Mucosa of descending colon (tissue), 3 donors: ENCODE measurements at regions not wholly inside any gene's neighbourhood (a gene's known extent, or its start where the extent isn't known, plus 50 kb on each side); places are given as distances from the start of the nearest gene placed in this dataset.

Experiments
- ATAC-seq: fragments of 200-7000 bp; cut with Tn5 transposase; one replicate; pipeline ENCODE4 v1.9.1; 2020; ENCODE audit warnings: mild to moderate bottlenecking, moderate library complexity
- DNase-seq, 3 donors: peaks; one replicate each; pipeline ENCODE4 v3.0.0-alpha.2; 2020
- H3K36me3 ChIP-seq: fragments of 200-600 bp; one replicate; pipeline ENCODE4 v1.8.0; 2021; ENCODE audit warnings: low read depth, mild to moderate bottlenecking
- H3K4me1 ChIP-seq: fragments of 200-600 bp; one replicate; pipeline ENCODE4 v1.8.0; 2021; ENCODE audit warnings: low read depth, mild to moderate bottlenecking
- H3K4me3 ChIP-seq: fragments of 200-600 bp; one replicate; pipeline ENCODE4 v1.8.0; 2021; ENCODE audit warnings: mild to moderate bottlenecking
- H3K9me3 ChIP-seq: fragments of 200-600 bp; one replicate; pipeline ENCODE4 v1.8.0; 2021; ENCODE audit warnings: mild to moderate bottlenecking
- intact Hi-C, 2 donors: fragments of 100-400 bp; cut with DNase I in 1 of 2; cut with micrococcal nuclease in 1 of 2; formaldehyde crosslinking; loops; one replicate each; pipeline versions ENCODE4 v1.11.0 to v1.11.1; 2022; cut with DNase I, micrococcal nuclease
- TF ChIP-seq, protein P1 (sequence below): fragments of 200-600 bp; IDR thresholded peaks from one replicate; pipeline ENCODE4 v1.8.0; 2022; ENCODE audit warnings: antibody characterized with exemption, mild to moderate bottlenecking
- donor health status: DM: no; HTN: no; CAD: no; lungs with moderate emphysema.
- donor health status: DM: no; HTN: no; CAD: no.
- donor health status: DM: no; HTN: yes; CAD: no.

GRCh38 chr1:185568155-185569123 is 165.8 kb upstream of the HMCN1 start:
- H3K4me1 ChIP-seq = peaks cover 18% of the 10 kb centered on the region
- no peak for ATAC-seq
- no peak overlapping the region for H3K4me3 ChIP-seq
- TF ChIP-seq, protein P1, sequence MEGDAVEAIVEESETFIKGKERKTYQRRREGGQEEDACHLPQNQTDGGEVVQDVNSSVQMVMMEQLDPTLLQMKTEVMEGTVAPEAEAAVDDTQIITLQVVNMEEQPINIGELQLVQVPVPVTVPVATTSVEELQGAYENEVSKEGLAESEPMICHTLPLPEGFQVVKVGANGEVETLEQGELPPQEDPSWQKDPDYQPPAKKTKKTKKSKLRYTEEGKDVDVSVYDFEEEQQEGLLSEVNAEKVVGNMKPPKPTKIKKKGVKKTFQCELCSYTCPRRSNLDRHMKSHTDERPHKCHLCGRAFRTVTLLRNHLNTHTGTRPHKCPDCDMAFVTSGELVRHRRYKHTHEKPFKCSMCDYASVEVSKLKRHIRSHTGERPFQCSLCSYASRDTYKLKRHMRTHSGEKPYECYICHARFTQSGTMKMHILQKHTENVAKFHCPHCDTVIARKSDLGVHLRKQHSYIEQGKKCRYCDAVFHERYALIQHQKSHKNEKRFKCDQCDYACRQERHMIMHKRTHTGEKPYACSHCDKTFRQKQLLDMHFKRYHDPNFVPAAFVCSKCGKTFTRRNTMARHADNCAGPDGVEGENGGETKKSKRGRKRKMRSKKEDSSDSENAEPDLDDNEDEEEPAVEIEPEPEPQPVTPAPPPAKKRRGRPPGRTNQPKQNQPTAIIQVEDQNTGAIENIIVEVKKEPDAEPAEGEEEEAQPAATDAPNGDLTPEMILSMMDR = no peak
- H3K36me3 ChIP-seq = no peaks in the 10 kb centered on the region
- H3K9me3 ChIP-seq = no peaks in the 10 kb centered on the region
- DNase-seq = no peak
- intact Hi-C loops = no loop called here

GRCh38 chr1:185567440-185567839 is 166.8 kb upstream of the HMCN1 start:
- H3K4me1 ChIP-seq = peaks cover 18% of the 10 kb centered on the region
- DNase-seq (no peak), ATAC-seq (peak; percentile 54)
- intact Hi-C loops = no loop called here
- no peaks in the 10 kb centered on the region for H3K9me3 ChIP-seq
- H3K4me3 ChIP-seq = no peak overlapping the region
- H3K36me3 ChIP-seq = no peaks in the 10 kb centered on the region
- TF ChIP-seq, protein P1 = no peak

- DNase-seq (peak in 1 of 3 donors; percentile 51), ATAC-seq (peak; percentile 92)
- Histone ChIP-seq H3K9me3 (no peaks in the 10 kb centered on the region), H3K36me3 (no peaks in the 10 kb centered on the region), H3K4me3 (no peak overlapping the region), H3K4me1 (peaks cover 18% of the 10 kb centered on the region)
- intact Hi-C loops = no loop called here
- TF ChIP-seq, protein P1 = no peak
Observed at GRCh38 chr1:185566995-185567394, 167.2 kb upstream of the HMCN1 start.

DNA sequence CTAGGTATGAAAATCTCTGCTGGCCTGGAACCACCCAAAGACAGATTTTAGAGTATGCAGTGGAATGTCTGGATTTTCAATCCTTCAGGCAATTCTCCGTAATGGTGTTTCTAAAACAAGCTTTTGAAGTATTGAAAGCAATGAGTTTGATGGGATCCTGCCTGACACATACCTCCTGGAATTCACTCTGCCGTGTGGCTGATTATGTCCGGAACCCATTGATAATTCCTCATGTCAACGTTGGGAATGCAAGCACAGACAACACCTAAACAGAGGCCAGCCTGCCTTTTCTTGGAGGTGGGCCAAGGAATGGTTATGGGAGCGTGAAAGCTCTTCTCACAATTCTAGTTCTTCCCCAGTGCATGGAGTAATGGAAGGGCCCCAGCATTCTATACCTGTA is 168.9 kb upstream of the HMCN1 start:
- ATAC-seq (no peak), DNase-seq (no peak)
- TF ChIP-seq, protein P1 = no peak
- intact Hi-C loops = no loop called here
- peaks cover 14% of the 10 kb centered on the region for H3K4me1 ChIP-seq
- no peaks in the 10 kb centered on the region for H3K9me3 ChIP-seq
- H3K4me3 ChIP-seq = no peak overlapping the region
- H3K36me3 ChIP-seq = no peaks in the 10 kb centered on the region

GRCh38 chr1:185564816-185565215 is 169.4 kb upstream of the HMCN1 start:
- Histone ChIP-seq H3K36me3 (no peaks in the 10 kb centered on the region), H3K9me3 (no peaks in the 10 kb centered on the region), H3K4me3 (no peak overlapping the region), H3K4me1 (peaks cover 15% of the 10 kb centered on the region)
- DNase-seq = no peak
- intact Hi-C loops = no loop called here
- TF ChIP-seq, protein P1 = no peak
- no peak for ATAC-seq
